ENCODE measurements at regions not wholly inside any gene's neighbourhood (a gene's known extent, or its start where the extent isn't known, plus 50 kb on each side); places are given as distances from the start of the nearest gene placed in this dataset.
"Not testable (repeated sequence)": the region's sequence is repeated elsewhere in the genome, so short reads cannot be mapped to it uniquely, and the experiment has no call there.

DNA sequence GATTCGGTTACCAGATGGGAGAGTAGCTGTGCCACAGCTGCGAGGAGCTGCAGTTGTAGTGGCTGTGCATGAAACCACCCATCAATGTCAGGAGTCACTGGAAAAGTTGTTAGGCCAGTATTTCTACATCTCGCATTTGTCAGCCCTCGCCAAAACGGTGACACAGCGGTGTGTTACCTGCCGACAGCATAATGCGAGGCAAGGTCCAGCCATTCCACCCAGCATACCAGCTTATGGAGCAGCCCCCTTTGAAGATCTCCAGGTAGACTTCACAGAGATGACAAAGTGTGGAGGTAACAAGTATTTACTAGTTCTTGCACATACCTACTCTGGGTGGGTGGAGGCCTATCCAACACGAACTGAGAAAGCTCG, 82.8 kb upstream of the TANC1 start:
- not testable (repeated sequence) for H3K36me3 ChIP-seq; H3K9me3 ChIP-seq; H3K27me3 ChIP-seq; H3K4me1 ChIP-seq; H3K4me3 ChIP-seq; DNase-seq (ENCODE audit: low spot score in 2 of 2); H3K27ac ChIP-seq
- 93 to 97% methylated on average over 10 of the region's 10 CpGs for WGBS, 2 donors

DNA sequence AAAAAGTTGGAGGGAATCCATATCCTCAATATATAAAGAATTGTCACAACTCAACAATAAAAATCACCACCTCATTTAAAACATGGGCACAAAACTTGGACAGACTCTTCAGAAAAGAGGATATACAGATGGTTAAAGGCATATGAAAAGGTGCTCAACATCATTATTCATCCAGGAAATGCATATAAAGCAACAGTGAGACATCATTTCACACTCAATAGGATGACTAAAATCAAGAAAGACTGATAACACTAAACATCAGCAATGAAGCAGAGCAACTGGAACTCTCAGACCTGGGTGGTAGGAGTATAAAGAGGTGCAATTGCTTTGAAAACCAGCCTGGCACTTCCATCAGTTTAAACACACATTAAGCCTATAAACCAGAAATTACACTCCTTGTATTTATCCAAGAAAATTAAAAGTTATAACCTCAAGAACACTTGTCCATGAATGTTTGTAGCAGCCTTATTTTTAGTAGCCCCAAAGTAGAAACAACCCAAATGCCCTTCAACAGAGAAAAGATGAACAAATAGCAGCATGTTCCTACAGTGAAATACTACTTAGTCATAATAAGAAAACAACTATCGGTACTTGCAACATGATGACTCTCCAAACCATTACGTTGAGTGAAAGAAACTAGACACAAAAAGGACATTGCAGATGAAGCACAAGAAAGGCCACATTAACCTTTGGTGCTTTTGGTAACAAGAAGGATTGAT, 79.1 kb upstream of the TANC1 start:
- H3K4me3 ChIP-seq: no peak overlapping the region
- TF ChIP-seq EP300 (IDR thresholded peaks at IDR 0.05): no peak
- H3K36me3 ChIP-seq: no peaks in the 10 kb centered on the region
- H3K27me3 ChIP-seq: no peaks in the 10 kb centered on the region
- no peaks in the 10 kb centered on the region for H3K4me1 ChIP-seq
- H3K9me3 ChIP-seq: no peaks in the 10 kb centered on the region
- 95 to 97% methylated on average over 2 of the region's 2 CpGs for WGBS, 2 donors
- no peak for DNase-seq (ENCODE audit: low spot score in 2 of 2)
- H3K27ac ChIP-seq: no peak overlapping the region

DNA sequence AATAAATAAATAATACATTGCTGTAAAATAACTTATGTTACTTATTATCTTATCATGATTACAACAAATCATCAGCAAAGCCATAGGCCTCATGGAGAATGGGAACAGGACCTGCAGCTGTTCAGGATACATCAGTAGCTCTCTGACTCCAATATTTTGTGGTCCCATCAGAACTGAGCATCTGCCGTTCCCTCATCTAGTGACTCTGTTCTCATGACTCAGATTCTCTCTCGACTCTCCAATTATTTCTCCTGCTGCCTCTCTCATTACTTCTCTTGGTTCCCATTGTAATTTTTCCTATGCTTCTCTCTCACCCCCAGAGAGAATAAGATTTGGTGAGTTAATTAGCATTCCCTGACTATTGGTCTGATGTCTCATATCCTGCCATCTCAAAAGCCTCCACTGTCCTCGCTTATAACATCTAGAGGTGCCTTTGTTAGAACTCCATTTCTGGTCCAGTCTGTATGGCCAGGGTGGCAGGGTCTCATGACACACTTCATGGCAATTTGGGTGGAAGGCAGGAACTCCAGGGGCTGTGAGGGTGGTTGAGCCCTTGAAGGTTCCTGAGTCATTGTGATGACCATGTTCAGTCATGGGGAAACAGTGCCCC, 78.0 kb upstream of the TANC1 start:
- Histone ChIP-seq H3K4me1 (no peaks in the 10 kb centered on the region), H3K27me3 (no peaks in the 10 kb centered on the region), H3K9me3 (no peaks in the 10 kb centered on the region), H3K36me3 (no peaks in the 10 kb centered on the region), H3K27ac (no peak overlapping the region), H3K4me3 (no peak overlapping the region)
- DNase-seq (ENCODE audit: low spot score in 2 of 2): no peak
- TF ChIP-seq EP300 (IDR thresholded peaks at IDR 0.05) (no peak), POLR2A (IDR thresholded peaks at IDR 0.05) (no peak)
- TF ChIP-seq, protein P1, sequence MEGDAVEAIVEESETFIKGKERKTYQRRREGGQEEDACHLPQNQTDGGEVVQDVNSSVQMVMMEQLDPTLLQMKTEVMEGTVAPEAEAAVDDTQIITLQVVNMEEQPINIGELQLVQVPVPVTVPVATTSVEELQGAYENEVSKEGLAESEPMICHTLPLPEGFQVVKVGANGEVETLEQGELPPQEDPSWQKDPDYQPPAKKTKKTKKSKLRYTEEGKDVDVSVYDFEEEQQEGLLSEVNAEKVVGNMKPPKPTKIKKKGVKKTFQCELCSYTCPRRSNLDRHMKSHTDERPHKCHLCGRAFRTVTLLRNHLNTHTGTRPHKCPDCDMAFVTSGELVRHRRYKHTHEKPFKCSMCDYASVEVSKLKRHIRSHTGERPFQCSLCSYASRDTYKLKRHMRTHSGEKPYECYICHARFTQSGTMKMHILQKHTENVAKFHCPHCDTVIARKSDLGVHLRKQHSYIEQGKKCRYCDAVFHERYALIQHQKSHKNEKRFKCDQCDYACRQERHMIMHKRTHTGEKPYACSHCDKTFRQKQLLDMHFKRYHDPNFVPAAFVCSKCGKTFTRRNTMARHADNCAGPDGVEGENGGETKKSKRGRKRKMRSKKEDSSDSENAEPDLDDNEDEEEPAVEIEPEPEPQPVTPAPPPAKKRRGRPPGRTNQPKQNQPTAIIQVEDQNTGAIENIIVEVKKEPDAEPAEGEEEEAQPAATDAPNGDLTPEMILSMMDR (IDR thresholded peaks at IDR 0.05): no peak
- 78 to 81% methylated on average over 3 of the region's 3 CpGs for WGBS, 2 donors

DNA sequence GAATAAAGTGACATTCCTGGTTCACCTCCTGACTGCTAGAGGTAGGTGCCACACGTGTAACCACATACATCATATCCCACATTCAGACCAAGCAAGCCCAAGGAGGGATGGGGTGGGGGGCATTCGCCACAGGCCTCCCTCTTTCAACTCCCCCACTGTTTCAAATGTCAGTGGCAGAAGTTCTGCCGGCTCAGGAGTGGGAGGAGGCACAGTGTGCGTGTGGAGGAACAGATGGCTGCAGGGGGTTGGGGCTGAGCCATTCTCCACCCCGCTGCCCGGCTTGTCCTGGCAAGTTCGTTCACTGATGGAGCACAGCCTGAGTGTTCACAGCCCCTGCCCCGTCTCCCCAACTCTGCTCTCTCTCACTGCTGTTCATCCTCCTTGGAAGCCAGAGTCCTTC, 75.4 kb upstream of the TANC1 start:
- WGBS, 2 donors: 42 to 56% methylated on average over 8 of the region's 8 CpGs
- H3K9me3 ChIP-seq: no peaks in the 10 kb centered on the region
- H3K4me3 ChIP-seq: no peak overlapping the region
- no peaks in the 10 kb centered on the region for H3K27me3 ChIP-seq
- H3K36me3 ChIP-seq: no peaks in the 10 kb centered on the region
- H3K27ac ChIP-seq: no peak overlapping the region
- TF ChIP-seq, protein P1 (IDR thresholded peaks at IDR 0.05): no peak
- TF ChIP-seq EP300 (IDR thresholded peaks at IDR 0.05) (no peak), POLR2A (IDR thresholded peaks at IDR 0.05) (no peak)
- H3K4me1 ChIP-seq: no peaks in the 10 kb centered on the region
- no peak for DNase-seq (ENCODE audit: low spot score in 2 of 2)

DNA sequence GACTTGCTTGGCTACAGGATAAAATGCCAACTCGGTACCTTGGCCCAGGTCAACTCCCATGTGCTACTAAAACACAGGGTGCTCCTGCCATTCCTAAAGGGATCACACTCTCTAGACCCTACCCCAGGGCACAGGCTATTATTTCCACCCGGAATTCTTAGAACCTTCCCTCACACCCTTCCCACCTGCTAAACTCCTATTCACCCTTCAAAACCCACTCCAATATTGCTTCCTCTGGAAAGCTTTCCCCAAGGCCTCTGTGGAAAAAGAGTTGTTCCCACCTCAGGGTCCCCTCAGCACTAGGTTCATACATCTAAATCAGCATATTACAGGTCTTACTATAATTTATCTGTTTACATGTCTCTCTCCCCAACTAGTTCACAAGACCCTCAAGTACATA, 75.0 kb upstream of the TANC1 start:
- Histone ChIP-seq H3K4me3 (no peak overlapping the region), H3K4me1 (no peaks in the 10 kb centered on the region), H3K27me3 (no peaks in the 10 kb centered on the region), H3K9me3 (no peaks in the 10 kb centered on the region), H3K27ac (no peak overlapping the region), H3K36me3 (no peaks in the 10 kb centered on the region)
- 85 to 95% methylated on average over 2 of the region's 2 CpGs for WGBS, 2 donors
- no peak for TF ChIP-seq POLR2A (IDR thresholded peaks at IDR 0.05)
- TF ChIP-seq, protein P1 (IDR thresholded peaks at IDR 0.05): no peak
- no peak for TF ChIP-seq EP300 (IDR thresholded peaks at IDR 0.05)
- DNase-seq (ENCODE audit: low spot score in 2 of 2): no peak

DNA sequence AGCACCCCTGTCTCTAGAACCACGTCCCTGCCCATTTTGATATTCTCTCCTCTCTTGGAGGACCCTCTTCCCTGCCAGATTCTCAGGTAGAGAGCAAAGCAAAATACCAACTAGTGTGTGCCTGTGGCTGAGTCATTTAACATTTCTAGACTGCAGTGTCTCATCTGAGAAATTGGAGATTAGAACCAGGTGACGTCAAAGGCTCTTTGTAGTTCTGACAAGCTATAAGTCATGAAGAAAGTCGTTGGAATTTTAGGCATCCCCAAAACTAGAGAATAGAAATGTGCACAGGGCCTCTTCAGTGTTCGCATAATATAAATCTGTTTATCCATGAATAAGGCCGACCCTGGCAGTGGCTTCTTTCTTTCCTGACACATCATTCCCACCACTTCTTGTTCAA, 74.4 kb upstream of the TANC1 start:
- WGBS, 2 donors: 56 to 64% methylated on average over 5 of the region's 5 CpGs
- H3K9me3 ChIP-seq: no peaks in the 10 kb centered on the region
- no peaks in the 10 kb centered on the region for H3K27me3 ChIP-seq
- H3K4me3 ChIP-seq: no peak overlapping the region
- no peaks in the 10 kb centered on the region for H3K36me3 ChIP-seq
- no peak overlapping the region for H3K27ac ChIP-seq
- H3K4me1 ChIP-seq: no peaks in the 10 kb centered on the region
- DNase-seq (ENCODE audit: low spot score in 2 of 2): no peak
- no peak for TF ChIP-seq POLR2A (IDR thresholded peaks at IDR 0.05)
- no peak for TF ChIP-seq EP300 (IDR thresholded peaks at IDR 0.05)
- TF ChIP-seq, protein P1 (IDR thresholded peaks at IDR 0.05): no peak
